ENCODE measurements at regions not wholly inside any gene's neighbourhood (a gene's known extent, or its start where the extent isn't known, plus 50 kb on each side); places are given as distances from the start of the nearest gene placed in this dataset.
A peak's percentile ranks its signal among the peaks of the same experiment; 100 is the strongest.

DNA sequence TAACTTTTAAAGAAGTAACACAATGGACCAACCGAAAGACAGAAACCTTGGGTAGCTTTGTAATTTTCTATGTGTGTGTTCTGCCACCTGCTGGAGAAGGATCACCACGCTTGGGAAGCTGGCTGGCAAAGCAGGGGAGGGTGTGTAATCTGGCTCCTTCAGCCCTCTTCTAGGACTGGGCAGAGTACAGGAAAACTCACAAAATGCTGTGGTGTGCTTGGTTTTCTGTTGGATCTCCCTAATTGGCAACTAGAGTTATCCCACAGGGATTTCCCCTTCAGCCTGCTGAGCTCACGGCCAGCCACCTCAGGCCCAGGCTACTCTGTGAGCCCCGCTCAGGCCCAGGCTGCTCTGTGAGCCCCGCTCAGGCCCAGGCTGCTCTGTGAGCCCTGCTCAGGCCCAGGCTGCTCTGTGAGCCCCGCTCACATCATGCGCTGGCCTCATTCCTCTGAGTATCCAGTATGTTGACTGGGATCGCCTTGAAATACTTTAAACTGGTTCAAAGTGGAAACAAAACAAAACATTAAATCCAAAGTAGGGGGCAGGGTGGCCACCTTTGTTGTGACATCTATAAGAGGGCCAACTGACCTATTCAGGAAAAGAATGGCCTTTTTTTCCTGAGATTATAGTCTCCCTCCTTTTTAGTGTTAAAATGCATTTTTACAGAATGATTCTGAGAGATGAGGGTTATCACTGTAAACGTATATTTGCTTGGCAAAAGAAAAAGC is 52.0 kb upstream of the RNU6-8 start:
- no peaks in the 10 kb centered on the region; a peak in 1 of 7 replicates for H3K4me1 ChIP-seq (replicated peaks in 1 of 4; ENCODE audit: control insufficient read depth in 3 of 4, insufficient read depth in 4 of 4, low read length in 3 of 4)
- no peak overlapping the region for H3K23ac ChIP-seq (ENCODE audit: insufficient read length)
- FAIRE-seq: peak; percentile 62
- no peak overlapping the region for H3K4me3 ChIP-seq (ENCODE audit: extremely low read depth in 1 of 4, insufficient read depth in 2 of 4, low read depth in 3 of 4, low read length in 4 of 4)
- ChIA-PET CTCF (ENCODE audit: partially characterized antibody) (interaction anchor here (0.6 to 2.2 kb wide), 43 partner anchors 9 to 887 kb away, joined by 3 to 12 read pairs (median 3); no protein-coding TSS in a partner anchor), POLR2A (ENCODE audit: partially characterized antibody) (interaction anchor here (1.6 kb wide), 1 partner anchor 179 kb away, joined by 4 read pairs; no protein-coding TSS in a partner anchor)
- no peaks in the 10 kb centered on the region for H4K20me1 ChIP-seq (replicated peaks in 1 of 2; ENCODE audit: control insufficient read depth in 1 of 2, insufficient read depth in 2 of 2, low read length in 2 of 2)
- no peaks in the 10 kb centered on the region for H3K79me1 ChIP-seq (ENCODE audit: low read depth, low read length)
- H3K36me3 ChIP-seq (ENCODE audit: control insufficient read depth in 2 of 4, insufficient read depth in 4 of 4, low read length in 3 of 4): no peaks in the 10 kb centered on the region
- peak overlapping the region; percentile 40; the same call in 1 of the 2 replicates for H2BK12ac ChIP-seq (ENCODE audit: low read depth, low read length)
- H2BK120ac ChIP-seq (replicated peaks; ENCODE audit: low read depth, low read length): no peak overlapping the region
- H4K5ac ChIP-seq (ENCODE audit: insufficient read length, low read depth, low read length): peak overlapping the region; percentile 19
- H2AK5ac ChIP-seq (ENCODE audit: low read depth, low read length): no peak overlapping the region
- peak in 1 of 2 experiments; percentile 74 for DNase-seq (ENCODE audit: low read depth in 1 of 2, low spot score in 2 of 2)
- H3K4ac ChIP-seq (replicated peaks; ENCODE audit: insufficient read length, low read depth, low read length): no peak overlapping the region
- no peak overlapping the region; the same call in 1 of the 2 replicates for H3K18ac ChIP-seq (ENCODE audit: extremely low read depth, low read length)
- no peak overlapping the region for H4K8ac ChIP-seq (ENCODE audit: extremely low read depth, insufficient read depth, low read length)
- H2AFZ ChIP-seq (ENCODE audit: low read length): peak overlapping the region; percentile 64; the same call in 1 of the 2 replicates
- no peak overlapping the region for H2BK5ac ChIP-seq (ENCODE audit: low read depth, low read length)
- no peaks in the 10 kb centered on the region for H3K9me3 ChIP-seq (ENCODE audit: insufficient read depth in 2 of 2, low read depth in 1 of 2, low read length in 1 of 2)
- H3K9ac ChIP-seq (replicated peaks in 1 of 4; ENCODE audit: extremely low read depth in 1 of 4, low read depth in 3 of 4, low read length in 3 of 4): no peak overlapping the region; a peak in 1 of 7 replicates
- H3K4me2 ChIP-seq (ENCODE audit: insufficient read depth in 1 of 2, low read depth in 2 of 2, low read length in 2 of 2): no peak overlapping the region
- H4K91ac ChIP-seq (replicated peaks; ENCODE audit: insufficient read length, low read length): no peak overlapping the region
- no peak overlapping the region for H2BK15ac ChIP-seq (ENCODE audit: low read length)
- H3K23me2 ChIP-seq (ENCODE audit: low read depth, low read length): no peaks in the 10 kb centered on the region
- no peaks in the 10 kb centered on the region for H3K79me2 ChIP-seq (ENCODE audit: control insufficient read depth in 1 of 2, insufficient read depth in 2 of 2, low read length in 2 of 2)
- H2BK20ac ChIP-seq (ENCODE audit: low read length): no peak overlapping the region
- no peaks in the 10 kb centered on the region for H3K27me3 ChIP-seq (replicated peaks in 1 of 4; ENCODE audit: control insufficient read depth in 3 of 4, extremely low read depth in 1 of 4, insufficient read depth in 3 of 4, low read length in 3 of 4)
- 56% methylated on average over 9 of the region's 9 CpGs; no CpG with 5 or more reads in 1 of the 2 experiments for WGBS, 2 experiments (ENCODE audit: extremely low coverage in 1 of 2, insufficient coverage in 1 of 2, insufficient read length in 1 of 2, insufficient replicate concordance in 2 of 2, low coverage in 1 of 2, low lambda C conversion rate in 2 of 2, missing lambda C conversion rate in 1 of 2)
- no peak overlapping the region for H3K27ac ChIP-seq (ENCODE audit: low read depth, low read length)
- H3K14ac ChIP-seq (ENCODE audit: insufficient read length): no peak overlapping the region
- H3K56ac ChIP-seq (replicated peaks; ENCODE audit: insufficient read length, low read depth, low read length): no peak overlapping the region
- TF ChIP-seq, protein P1, sequence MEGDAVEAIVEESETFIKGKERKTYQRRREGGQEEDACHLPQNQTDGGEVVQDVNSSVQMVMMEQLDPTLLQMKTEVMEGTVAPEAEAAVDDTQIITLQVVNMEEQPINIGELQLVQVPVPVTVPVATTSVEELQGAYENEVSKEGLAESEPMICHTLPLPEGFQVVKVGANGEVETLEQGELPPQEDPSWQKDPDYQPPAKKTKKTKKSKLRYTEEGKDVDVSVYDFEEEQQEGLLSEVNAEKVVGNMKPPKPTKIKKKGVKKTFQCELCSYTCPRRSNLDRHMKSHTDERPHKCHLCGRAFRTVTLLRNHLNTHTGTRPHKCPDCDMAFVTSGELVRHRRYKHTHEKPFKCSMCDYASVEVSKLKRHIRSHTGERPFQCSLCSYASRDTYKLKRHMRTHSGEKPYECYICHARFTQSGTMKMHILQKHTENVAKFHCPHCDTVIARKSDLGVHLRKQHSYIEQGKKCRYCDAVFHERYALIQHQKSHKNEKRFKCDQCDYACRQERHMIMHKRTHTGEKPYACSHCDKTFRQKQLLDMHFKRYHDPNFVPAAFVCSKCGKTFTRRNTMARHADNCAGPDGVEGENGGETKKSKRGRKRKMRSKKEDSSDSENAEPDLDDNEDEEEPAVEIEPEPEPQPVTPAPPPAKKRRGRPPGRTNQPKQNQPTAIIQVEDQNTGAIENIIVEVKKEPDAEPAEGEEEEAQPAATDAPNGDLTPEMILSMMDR (IDR thresholded peaks at IDR 0.05; ENCODE audit: control extremely low read depth in 1 of 3, insufficient read depth in 1 of 3, low read depth in 1 of 3, low read length in 3 of 3): peak; percentile 74 to 84 (median 77)
- peak; percentile 84 to 90 for TF ChIP-seq RAD21 (IDR thresholded peaks at IDR 0.05 in 1 of 2, conservative IDR thresholded peaks at IDR 0.05 in 1 of 2; ENCODE audit: low read depth in 2 of 2, low read length in 2 of 2)
- TF ChIP-seq SUZ12 (IDR thresholded peaks at IDR 0.05; ENCODE audit: low read length): no peak
- no peak for TF ChIP-seq KDM5A (IDR thresholded peaks at IDR 0.05; ENCODE audit: low read length)

All from H1 (cell line).